ENCODE measurements at regions not wholly inside any gene's neighbourhood (a gene's known extent, or its start where the extent isn't known, plus 50 kb on each side); places are given as distances from the start of the nearest gene placed in this dataset.

- no TSS peak for BruUV-seq (replicated peaks)
These were observed 83.0 kb upstream of the FAM180A start for GRCh38 chr7:135831455-135832195.

GRCh38 chr7:135828604-135829003 is 80.0 kb upstream of the FAM180A start:
- no peaks in the 10 kb centered on the region for H3K36me3 ChIP-seq (ENCODE audit: control insufficient read depth, insufficient read depth, low read length)
- TF ChIP-seq CTCF (IDR thresholded peaks at IDR 0.05) (no peak), REST (IDR thresholded peaks at IDR 0.05; ENCODE audit: insufficient read depth in 1 of 2, low read depth in 2 of 2, low read length in 1 of 2) (no peak), TCF7L2 (IDR thresholded peaks at IDR 0.05; ENCODE audit: low read depth, low read length) (no peak), SIN3A (IDR thresholded peaks at IDR 0.05; ENCODE audit: borderline replicate concordance, insufficient read depth, low read depth, low read length) (no peak), POLR2AphosphoS5 (IDR thresholded peaks at IDR 0.05; ENCODE audit: low read depth, low read length) (no peak)
- ChIA-PET POLR2A (no interaction called here), CTCF (no interaction called here)
- no TSS peak for BruUV-seq (replicated peaks)
- ATAC-seq: no peak
- H3K27me3 ChIP-seq (ENCODE audit: control insufficient read depth, insufficient read depth, low read length): peaks cover 13% of the 10 kb centered on the region
- in situ Hi-C loops (cut with HindIII; ENCODE audit: low pct_unique_long_range_greater_than_20kb, low sequenced_read_pairs): no loop called here
- no peaks in the 10 kb centered on the region for H3K4me1 ChIP-seq (ENCODE audit: control insufficient read depth, insufficient read depth, low read length)
- H3K9me3 ChIP-seq (ENCODE audit: control insufficient read depth, insufficient read depth, low read depth, low read length): no peaks in the 10 kb centered on the region
- intact Hi-C loops (cut with micrococcal nuclease; ENCODE audit: unreplicated experiment): no loop called here
- no peak for DNase-seq (ENCODE audit: low read depth, low spot score)
- no peak overlapping the region for H3K27ac ChIP-seq (ENCODE audit: low read length)
- H3K4me3 ChIP-seq (ENCODE audit: low read depth in 2 of 2, low read length in 2 of 2): no peak overlapping the region

More at GRCh38 chr7:135831455-135832195, 83.0 kb upstream of the FAM180A start:
- no peak overlapping the region for H3K27ac ChIP-seq (ENCODE audit: low read length)
- H3K4me1 ChIP-seq (ENCODE audit: control insufficient read depth, insufficient read depth, low read length): no peaks in the 10 kb centered on the region
- no peak overlapping the region for H3K4me3 ChIP-seq (ENCODE audit: low read depth in 2 of 2, low read length in 2 of 2)
- no peak for ATAC-seq
- POLR2A ChIA-PET: no interaction called here
- in situ Hi-C loops (cut with HindIII; ENCODE audit: low pct_unique_long_range_greater_than_20kb, low sequenced_read_pairs) (no loop called here), intact Hi-C loops (cut with micrococcal nuclease; ENCODE audit: unreplicated experiment) (no loop called here)
- peaks cover 10% of the 10 kb centered on the region for H3K27me3 ChIP-seq (ENCODE audit: control insufficient read depth, insufficient read depth, low read length)
- no peak for DNase-seq (ENCODE audit: low read depth, low spot score)
- CTCF ChIA-PET: no interaction called here
- TF ChIP-seq CTCF (IDR thresholded peaks at IDR 0.05) (no peak), REST (IDR thresholded peaks at IDR 0.05; ENCODE audit: insufficient read depth in 1 of 2, low read depth in 2 of 2, low read length in 1 of 2) (no peak), TCF7L2 (IDR thresholded peaks at IDR 0.05; ENCODE audit: low read depth, low read length) (no peak), SIN3A (IDR thresholded peaks at IDR 0.05; ENCODE audit: borderline replicate concordance, insufficient read depth, low read depth, low read length) (no peak), POLR2AphosphoS5 (IDR thresholded peaks at IDR 0.05; ENCODE audit: low read depth, low read length) (no peak)
- H3K9me3 ChIP-seq (ENCODE audit: control insufficient read depth, insufficient read depth, low read depth, low read length): no peaks in the 10 kb centered on the region
- H3K36me3 ChIP-seq (ENCODE audit: control insufficient read depth, insufficient read depth, low read length): no peaks in the 10 kb centered on the region

All from Panc1 (cell line).